GM04504 (cell line): ENCODE measurements at regions not wholly inside any gene's neighbourhood (a gene's known extent, or its start where the extent isn't known, plus 50 kb on each side); places are given as distances from the start of the nearest gene placed in this dataset.

ENCODE experiments used
- DNase-seq: peaks from one replicate; pipeline ENCODE4 v3.0.0-alpha.2; 2012; ENCODE audit warnings: low read depth

DNA sequence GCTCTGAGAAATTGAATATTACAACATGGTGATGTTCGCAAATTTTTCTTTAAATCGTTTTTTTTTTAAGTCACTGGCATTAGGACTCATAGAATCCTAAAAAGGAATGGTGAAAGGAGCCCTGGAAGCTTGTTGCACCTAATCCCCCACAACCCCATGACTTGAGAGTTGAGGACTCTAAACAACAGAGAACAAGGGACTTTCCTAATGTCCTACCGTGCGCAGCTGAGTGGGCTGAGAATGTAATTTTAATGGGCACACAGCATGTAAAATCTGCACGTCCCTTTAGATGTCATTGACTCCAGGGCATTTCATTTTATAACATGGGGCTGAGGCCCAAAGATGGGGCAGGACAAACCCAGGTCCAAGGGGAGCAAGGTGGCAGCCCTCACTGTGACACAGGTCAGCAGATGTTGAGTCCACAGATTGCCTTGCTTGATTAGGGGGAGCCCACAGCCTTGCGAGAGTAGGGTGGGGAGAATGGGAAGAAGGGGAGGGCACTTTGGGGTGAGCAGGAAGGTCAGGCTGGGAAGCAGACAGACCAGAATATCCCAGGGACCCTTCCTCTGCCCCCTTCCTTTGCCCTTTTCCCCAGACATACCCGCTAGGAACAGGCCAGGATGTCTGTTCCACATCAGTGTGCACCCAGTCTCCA lies 208.4 kb upstream of the ZMIZ1 start:
- DNase-seq: no peak

DNA sequence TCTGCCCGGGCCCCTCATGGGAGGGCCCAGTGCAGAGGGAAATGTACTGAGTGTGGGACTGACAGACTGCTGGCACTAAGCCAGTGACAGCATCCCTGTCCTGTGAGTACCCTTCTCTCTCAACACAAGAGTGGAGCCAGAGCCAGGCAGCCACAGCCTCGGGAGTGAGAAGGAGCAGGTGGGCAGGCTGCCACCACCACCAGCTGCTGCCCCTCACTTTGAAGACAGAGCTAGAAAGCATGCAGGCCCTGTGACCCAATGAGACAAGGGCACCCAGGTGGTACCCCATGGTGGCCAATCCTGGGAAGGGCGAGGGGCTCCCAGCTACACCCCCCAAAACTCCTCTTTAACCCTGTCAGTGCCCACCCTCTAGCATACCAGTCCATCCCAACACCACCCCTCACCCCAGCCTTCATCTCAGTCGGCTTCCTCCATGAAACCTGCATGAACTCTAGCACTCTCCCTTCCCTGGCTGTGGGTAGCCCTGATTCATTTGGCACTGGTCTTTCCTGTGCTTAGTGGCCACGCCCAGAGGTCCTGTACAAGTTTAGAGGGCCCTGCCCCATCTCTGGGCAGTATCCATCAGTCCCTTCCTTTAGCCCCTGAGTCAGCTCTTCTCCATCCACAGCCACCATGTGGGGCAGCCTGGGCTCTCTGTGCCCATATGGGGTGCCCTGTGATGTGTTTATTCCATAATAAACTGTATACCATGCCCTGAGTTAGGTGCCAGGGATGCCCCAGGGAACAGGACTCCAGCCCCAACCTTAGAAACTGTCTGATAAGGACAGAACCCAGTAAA lies 207.0 kb upstream of the ZMIZ1 start:
- DNase-seq: no peak

DNA sequence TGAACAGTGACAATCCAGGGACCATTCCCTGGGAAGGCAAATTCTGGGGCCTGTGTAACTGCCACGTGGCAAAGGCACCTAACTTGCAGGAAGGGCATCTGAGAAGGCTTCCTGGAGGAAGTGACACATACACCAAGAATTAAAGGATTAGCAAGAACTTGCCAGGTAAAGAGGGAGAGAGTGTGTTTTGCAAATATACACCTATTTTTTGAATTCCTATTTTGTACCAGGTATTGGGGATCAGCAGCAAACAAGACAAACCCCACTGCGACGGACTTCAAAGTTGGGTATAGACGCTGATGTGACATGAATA lies 206.5 kb upstream of the ZMIZ1 start:
- DNase-seq: no peak

DNA sequence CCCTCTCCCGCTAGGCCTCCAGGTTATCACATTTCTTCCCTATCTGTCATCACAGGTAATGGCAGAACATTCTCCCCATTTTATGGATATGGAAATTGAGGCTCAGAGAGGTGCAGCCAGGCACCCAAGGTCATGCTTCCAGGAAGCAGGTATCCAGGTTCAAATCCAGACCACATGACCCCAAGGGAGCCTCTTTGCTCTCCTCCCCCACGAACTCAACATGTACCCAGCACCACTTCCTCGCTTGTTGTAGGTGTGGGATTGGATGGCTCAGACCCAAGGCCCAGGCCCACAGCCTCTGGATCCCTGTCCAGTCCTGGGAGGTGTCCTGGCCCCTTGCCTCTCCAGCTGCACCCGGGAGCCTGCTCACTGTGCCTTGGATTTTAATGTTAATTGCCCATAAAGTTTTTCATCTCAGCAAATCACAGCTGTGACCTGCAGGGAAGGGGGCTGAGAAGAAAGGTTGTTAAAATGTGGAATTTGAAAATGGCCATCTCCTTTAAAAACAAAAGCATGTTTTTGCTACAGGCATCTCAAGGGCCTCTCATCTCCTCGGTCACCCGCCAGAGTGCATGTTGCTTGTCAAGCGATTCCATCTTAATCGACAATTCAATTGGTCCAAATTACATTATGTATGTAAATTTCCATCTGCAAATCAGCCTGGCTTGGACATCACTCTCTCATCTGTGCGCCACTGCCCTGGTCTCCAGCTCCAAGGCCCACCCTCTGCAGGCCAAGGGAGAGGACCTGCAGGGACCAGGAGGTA lies 205.4 kb upstream of the ZMIZ1 start:
- DNase-seq: no peak

DNA sequence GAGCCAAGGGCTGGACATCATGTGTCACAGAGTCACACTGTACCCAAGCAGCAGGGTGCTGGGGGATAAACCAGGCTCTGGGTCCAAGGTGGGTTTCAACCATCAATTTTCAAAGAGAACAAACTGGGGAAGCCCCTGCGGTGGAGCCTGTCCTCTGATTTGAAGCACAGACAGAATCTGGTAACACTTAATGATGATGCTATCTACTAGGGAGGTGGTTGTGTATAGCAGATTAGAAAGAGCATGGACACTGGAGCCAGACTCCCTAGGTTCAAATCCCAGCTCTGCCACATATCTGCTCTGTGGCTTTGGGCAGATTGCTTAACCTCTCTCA lies 204.9 kb upstream of the ZMIZ1 start:
- DNase-seq: no peak

DNA sequence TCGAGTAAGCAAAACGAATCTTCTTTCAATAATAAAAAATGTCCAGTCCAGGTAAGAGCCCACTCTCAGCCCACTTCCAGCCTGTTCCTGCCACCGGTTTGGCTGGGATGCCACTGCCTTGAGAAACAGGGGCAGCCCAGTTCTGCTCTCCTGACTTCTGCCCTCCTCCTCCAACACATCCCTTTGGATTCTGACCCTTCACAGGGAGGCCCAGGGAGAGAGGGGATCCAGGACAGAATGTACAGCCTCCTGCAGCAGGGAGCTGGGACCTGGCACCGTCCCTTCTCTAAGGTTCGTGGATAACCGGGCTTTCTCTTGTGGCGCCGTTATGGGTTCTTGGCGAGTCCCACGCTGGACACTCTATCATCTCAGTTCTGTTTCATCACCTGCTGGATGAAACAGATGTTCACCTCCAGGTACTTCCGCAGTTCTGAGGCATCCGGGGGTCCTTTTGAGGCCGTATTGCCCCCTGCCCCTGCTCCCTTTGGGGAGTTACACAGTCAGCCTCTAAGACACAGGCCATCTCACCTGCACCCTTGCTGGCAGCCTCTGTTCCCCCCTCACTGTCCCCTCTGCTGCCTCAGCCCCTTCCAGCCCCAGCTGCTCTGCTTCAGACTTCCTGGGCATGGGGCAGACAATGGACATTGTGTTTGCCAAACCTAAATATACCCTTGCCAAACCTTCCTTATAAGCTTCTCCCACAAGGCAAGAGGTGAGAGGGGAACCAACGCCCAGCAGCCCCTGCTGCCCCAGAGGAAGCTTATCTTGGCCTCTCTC lies 203.8 kb upstream of the ZMIZ1 start:
- DNase-seq: no peak

DNA sequence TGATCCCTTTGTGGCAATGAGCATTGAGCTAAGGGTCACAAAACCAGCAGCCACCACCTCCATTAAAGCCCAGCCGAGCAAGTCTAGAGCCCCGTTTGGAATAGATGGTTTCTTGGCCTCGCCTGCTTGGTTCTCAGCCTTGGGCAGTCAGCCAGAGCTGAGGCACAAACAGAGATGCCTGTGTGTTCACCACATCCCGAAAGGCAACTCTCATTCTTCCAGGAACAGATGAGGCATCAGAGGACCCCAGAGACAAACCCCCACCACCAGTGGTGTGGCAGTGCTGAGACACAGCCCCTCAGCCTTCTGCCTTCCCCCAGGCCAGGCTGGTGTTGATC lies 203.3 kb upstream of the ZMIZ1 start:
- DNase-seq: no peak

DNA sequence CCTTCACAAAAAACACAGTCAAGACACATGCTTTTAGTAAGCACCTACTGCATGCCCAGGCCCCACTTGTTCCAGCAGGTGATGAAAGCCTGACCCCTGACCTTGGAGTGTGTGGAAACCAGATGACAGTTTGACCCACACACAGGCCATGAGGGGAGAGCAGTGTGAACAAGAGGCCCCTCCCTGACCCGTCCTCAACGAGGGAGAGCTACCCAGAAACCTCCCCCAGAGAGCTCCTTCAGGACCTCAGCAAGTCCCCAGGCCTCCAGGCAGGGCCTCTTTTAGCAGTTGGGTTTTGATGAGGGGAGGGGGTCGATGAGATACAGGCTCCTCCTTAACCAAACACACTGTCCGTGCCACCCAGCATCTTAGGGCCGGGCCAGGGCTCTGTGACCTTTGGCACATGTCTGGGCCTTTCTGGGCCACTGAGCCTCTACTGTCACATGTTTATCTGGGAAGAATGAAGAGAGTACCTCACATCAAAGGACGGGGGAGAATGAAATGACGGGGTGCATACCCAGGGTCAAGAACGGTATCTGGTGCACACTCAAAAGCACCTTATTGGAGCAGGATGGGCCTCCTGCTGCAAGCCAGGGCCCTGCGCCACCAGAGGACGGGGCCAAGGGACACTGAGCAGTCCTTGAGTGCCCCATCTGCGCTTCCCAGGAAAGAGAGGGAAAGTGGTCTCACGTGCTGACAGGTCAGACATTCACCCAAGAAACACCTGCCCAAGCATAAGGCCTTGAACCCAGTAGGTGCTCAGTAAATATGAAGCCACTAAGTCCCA lies 202.6 kb upstream of the ZMIZ1 start:
- no peak for DNase-seq

DNA sequence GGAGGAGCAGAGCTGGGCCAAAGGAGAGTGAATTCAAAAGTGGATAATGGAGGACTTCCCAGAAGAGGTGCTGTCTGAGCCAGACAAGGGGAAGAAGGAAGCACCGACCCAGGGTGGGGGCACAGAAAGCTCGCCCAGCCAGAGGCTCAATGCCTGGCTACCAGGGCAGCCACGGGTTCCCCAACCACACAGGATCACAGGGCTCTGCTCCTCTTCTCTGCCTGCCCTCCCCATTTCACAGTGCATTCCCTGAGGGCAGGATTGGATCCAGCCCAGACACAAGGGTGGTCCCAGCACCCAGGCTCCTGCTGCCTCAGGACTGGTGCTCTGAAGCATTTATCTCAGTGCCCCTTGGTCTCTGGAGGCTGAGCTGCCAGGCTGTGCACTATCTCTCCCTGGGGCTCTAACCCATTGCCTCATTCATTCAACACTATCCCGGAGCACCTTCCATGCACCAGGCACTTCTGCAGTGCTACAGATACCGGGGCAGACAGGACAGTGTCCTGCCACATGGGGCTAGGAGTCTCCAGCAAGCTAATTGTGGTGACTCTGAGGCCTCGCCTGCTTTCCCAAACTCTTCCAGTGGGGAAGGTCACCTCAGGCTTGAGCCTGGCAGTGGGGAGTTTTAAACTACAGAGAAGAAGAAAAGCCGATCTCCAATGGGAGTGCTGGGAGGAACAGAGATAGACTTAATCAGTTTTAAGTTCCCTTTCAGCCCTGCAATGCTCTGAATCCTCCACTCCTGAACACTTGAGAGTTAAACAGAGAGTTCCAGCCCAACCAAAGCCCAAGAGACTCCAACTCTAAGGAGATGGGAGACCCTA lies 201.8 kb upstream of the ZMIZ1 start:
- DNase-seq: no peak

DNA sequence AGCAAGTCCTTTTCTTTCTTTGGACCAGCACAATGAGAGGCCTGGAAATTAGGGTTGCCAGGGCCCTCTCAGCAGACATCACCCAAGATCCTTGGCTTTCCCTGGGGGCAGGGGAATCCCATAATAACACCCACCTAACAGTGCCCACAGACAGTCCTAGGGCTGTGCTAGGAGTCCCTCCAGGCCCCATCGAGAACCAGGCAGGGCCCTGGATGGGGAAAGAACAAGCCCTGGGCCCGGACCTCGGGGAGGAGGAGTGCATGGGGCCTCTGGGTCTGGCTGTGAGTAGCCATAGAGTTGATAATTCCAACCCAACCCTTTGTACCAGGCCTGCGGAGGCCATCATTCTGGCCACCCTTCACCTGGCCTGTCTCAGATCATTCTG lies 201.2 kb upstream of the ZMIZ1 start:
- DNase-seq: no peak

DNA sequence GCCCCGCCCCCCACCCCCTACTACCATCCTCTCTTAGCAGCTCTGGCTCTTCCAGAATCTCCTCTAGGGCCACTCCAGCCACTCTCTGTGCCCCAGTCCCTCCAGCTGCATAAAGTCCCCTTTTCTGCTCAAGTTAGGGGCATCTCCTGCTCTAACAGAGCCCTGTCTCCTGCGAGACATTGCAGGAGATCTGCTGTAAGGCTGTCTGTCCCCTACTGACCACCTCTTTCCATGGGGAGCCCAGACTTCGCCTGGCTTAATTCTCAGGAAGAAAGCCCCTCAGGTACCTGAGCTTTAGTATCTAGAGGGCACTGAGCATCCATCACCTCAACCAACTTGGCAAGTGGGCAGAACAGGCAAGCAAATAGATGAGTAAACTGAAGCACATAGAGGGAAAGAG lies 200.7 kb upstream of the ZMIZ1 start:
- no peak for DNase-seq

DNA sequence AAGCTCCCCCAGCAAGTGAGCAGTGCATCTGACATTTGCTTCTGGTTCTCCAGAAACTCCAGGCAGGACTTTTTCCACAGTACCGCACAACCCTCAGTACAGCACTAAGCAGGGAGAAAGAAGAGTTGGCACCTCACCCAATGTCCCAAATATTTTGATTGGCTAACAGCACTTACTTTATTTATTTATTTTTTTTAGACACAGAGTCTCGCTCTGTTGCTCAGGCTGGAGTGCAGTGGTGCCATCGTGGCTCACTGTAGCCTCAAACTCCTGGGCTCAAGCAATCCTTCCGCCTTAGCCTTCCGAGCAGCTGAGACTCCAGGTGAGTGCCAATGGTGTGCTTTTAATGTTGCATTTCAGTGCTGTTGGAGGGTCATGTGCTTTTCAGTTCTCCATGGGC lies 200.3 kb upstream of the ZMIZ1 start:
- no peak for DNase-seq

DNA sequence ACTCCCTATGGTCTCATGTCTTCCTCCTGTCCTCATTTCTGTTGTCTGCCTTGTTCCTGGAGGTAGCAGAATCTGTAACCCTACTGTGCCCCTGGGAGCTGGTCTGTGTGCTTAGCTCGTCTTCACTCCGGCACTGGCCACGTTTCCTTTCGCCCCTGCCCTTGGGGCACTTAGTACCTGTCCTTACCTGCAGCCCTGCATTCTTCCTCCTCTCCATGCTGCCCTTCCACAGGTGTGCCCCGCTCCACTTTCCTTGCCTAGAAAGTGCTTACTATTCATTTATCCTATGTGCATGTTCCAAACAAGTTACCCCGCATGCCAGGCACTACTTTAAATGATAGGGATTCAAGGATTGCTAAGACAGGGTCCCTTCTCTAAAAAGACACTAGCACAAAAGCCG lies 199.9 kb upstream of the ZMIZ1 start:
- DNase-seq: no peak

DNA sequence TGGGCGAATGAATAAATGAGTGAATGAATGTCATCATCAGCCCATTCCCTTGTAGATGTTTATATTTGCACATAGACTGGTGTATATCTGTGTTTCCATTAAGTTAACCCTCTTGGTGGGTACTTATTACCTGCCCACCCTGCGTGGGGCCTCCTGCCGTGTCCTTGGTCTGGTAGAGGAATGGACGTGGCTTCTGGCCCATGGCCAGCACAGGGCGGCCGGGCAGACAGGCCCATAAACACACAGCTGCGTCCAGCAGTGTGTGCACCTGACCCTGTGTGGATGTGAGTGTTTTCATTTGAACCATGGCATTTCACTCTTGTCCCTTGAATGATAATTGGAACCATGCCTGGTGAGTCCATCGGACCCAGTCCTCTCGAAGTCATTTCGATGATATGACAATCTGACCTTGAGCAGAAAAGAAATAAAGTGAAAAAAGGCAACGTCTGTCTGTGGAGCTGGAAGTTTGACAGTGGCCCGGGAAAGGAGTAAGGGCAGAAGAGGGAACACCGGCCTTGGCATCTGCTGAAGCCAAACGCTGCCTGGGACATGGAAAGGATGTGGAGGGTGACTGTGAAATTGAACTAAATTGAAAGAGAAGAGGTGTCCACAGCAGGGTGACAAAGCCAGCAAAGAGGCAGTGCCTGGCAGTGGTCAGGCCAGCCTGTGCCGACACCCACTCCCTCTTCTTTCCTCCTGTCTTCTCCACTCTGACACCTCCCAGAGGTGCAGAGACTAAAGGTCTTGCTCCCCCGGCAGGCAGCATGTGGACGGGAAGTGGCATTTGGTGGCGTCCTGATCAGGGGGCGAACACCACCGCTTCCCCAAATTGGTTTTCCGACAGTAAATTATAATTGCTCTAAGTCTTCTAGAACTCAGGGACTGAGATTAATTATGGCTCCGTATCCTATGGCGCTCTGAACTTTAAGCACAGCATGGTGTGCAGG lies 199.0 kb upstream of the ZMIZ1 start:
- no peak for DNase-seq

DNA sequence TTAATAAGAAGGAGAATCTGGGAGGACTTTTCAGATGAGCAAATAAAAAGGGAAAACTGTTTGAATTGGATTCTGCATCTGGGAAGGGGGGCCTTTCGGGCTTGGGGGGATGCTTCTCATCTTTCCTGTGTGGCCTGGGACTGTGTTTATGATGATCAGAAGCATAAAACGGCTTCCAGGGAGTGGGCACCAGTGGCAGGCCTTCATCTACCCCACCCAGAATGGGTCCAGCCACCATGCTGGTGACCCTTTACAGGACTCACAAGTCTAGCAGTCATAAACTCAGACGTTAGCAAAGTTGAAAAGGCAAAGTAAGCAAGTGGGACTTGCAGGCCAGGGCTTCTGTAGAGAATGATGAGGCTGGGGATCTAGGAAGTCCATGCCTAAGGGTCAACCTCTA lies 198.3 kb upstream of the ZMIZ1 start:
- no peak for DNase-seq

DNA sequence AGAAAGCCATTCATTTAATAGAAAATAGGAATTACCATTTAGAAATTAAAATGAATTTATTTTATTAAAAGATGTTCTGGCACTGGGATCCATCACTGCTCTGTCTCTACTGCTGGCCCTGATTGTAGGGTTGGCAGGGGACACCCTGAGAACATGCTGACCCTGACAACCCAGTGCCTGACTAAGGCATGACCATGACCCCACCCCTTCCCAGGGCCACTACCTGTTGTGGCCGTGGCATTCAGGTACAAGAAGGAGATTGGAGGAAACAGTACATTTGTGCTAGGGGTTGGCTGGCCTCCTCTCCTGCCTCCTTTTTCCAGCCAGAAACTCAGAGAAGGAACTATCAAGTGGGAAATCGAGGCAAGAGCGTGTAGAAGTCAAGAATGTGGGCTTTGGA lies 197.0 kb upstream of the ZMIZ1 start:
- DNase-seq: no peak

DNA sequence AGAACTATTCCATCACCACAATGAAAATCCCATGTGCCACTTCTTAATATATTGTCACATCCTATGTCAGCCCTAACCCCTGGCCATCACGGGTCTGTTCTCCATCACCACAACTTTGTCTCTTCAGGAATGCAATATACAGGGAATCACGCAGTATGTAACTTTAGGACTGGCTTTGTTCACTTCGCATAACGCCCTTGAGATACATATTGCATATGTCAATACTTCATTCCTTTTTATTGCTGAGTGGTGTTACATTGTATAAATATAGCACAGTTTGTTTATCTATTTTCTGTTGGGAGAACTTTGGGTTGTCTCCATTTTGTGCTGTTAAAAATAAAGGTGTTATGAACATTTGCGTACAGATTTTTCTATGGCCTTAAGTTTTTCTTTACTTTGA lies 195.4 kb upstream of the ZMIZ1 start:
- no peak for DNase-seq

DNA sequence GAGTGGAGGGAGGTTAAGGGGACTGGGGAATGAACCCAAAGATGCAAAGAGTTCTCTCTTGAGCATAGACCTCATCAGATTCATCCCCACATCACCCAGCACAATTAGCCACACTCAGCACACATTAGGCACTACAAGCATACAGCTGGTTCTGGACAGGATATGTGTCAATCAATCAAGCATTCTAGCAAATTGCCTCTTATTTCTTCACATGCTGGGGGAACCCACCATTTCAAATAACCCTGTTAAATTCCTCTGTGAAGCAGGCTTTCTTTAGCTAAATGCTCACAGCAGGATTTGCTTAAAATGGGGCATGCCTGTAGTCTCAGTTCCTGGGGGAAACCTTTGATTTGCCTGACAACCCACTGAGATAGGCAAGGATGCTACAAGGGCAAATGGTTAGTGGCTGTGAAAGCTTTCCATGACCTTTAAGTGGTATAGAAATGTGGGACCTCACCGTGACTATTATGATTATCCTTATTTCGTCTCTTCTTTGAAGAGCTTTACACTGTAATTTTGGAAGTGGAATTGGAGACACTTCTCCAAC lies 193.4 kb upstream of the ZMIZ1 start:
- DNase-seq: no peak

DNA sequence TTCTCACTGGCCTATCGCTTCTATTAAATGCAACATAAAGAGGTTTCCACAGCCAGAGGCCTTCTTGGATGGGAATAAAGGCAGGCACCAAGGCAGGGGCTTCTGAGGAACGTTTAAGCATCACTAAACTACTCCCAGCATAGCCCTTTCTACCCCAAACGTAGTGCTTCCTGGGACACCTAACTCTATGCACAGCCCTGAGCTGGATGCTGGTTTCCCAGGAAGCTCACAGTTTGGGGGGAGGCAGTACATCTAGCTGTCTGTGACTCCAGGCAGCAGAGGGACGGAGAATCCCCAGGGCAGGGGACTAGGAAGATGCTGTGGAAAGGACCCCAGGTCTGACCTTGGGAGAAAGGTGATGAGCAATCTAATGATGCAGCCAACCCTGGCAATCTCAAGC lies 192.8 kb upstream of the ZMIZ1 start:
- DNase-seq: no peak

DNA sequence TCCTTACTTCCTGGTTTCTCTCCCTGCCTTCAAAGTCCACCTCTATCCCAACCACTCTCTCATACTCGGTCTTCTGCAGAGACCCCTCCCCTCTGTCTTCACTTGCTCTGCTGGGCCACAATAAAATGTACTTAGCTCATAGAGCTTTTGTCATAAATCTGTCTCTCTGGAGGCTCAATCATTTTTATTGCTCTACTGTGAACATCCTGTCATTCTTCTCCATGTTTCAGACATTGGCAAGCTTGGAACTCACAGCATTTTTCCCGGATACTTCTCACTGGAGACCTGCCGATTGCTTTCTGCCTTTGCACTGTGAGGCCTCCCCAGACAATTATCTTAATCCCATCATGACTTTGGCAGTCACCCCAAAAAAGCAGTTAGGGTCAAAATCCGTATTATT lies 192.3 kb upstream of the ZMIZ1 start:
- no peak for DNase-seq
